ENCODE measurements at regions not wholly inside any gene's neighbourhood (a gene's known extent, or its start where the extent isn't known, plus 50 kb on each side); places are given as distances from the start of the nearest gene placed in this dataset.
A peak's percentile ranks its signal among the peaks of the same experiment; 100 is the strongest.

GRCh38 chr2:220276741-220277444 lies 649.5 kb downstream of the SLC4A3 start:
- Histone ChIP-seq H3K9ac (ENCODE audit: insufficient read depth in 1 of 2, low read length in 2 of 2) (no peak overlapping the region), H3K27me3 (ENCODE audit: control insufficient read depth in 3 of 3, insufficient read depth in 3 of 3, low read length in 2 of 3) (no peaks in the 10 kb centered on the region), H3K36me3 (ENCODE audit: control insufficient read depth in 4 of 4, insufficient read depth in 4 of 4, low read length in 4 of 4) (no peaks in the 10 kb centered on the region), H3K27ac (ENCODE audit: low read depth in 1 of 2, low read length in 1 of 2) (no peak overlapping the region), H3K9me3 (ENCODE audit: control insufficient read depth in 4 of 4, insufficient read depth in 3 of 4, low read length in 3 of 4) (no peaks in the 10 kb centered on the region), H3K4me1 (ENCODE audit: control insufficient read depth in 5 of 5, insufficient read depth in 5 of 5, low read length in 5 of 5) (peaks cover 0 to 25% (median 0%) of the 10 kb centered on the region in 5 donors), H3K4me3 (no peak overlapping the region)
- no peak for TF ChIP-seq CTCF (IDR thresholded peaks at IDR 0.05; ENCODE audit: control extremely low read depth, extremely low read depth)
- peak; percentile 14 for ATAC-seq (ENCODE audit: insufficient read depth, low FRiP score)
- no peak for DNase-seq
- WGBS, 2 donors: 75 to 78% methylated on average over 2 of the region's 2 CpGs

GRCh38 chr2:220277445-220277975 lies 650.1 kb downstream of the SLC4A3 start:
- ATAC-seq (ENCODE audit: insufficient read depth, low FRiP score): peak; percentile 54
- no peak for TF ChIP-seq CTCF (IDR thresholded peaks at IDR 0.05; ENCODE audit: control extremely low read depth, extremely low read depth)
- 50 to 74% methylated on average over 3 of the region's 3 CpGs for WGBS, 2 donors

GRCh38 chr2:220278022-220278421 lies 650.6 kb downstream of the SLC4A3 start:
- Histone ChIP-seq H3K27me3 (ENCODE audit: control insufficient read depth in 3 of 3, insufficient read depth in 3 of 3, low read length in 2 of 3) (no peaks in the 10 kb centered on the region), H3K9ac (ENCODE audit: insufficient read depth in 1 of 2, low read length in 2 of 2) (no peak overlapping the region), H3K4me3 (no peak overlapping the region), H3K4me1 (ENCODE audit: control insufficient read depth in 5 of 5, insufficient read depth in 5 of 5, low read length in 5 of 5) (peaks cover 0 to 21% (median 0%) of the 10 kb centered on the region in 5 donors), H3K36me3 (ENCODE audit: control insufficient read depth in 4 of 4, insufficient read depth in 4 of 4, low read length in 4 of 4) (no peaks in the 10 kb centered on the region), H3K9me3 (ENCODE audit: control insufficient read depth in 4 of 4, insufficient read depth in 3 of 4, low read length in 3 of 4) (no peaks in the 10 kb centered on the region), H3K27ac (ENCODE audit: low read depth in 1 of 2, low read length in 1 of 2) (peak overlapping the region in 1 of 2 donors; percentile 31)
- no peak for TF ChIP-seq CTCF (IDR thresholded peaks at IDR 0.05; ENCODE audit: control extremely low read depth, extremely low read depth)
- DNase-seq (no peak), ATAC-seq (ENCODE audit: insufficient read depth, low FRiP score) (no peak)
- WGBS, 2 donors: 33 to 35% methylated on average over 2 of the region's 2 CpGs

More at GRCh38 chr2:220277445-220277975, 650.1 kb downstream of the SLC4A3 start:
- peak in 2 of 3 donors; percentile 49 to 53 for DNase-seq
- Histone ChIP-seq H3K27me3 (ENCODE audit: control insufficient read depth in 3 of 3, insufficient read depth in 3 of 3, low read length in 2 of 3) (no peaks in the 10 kb centered on the region), H3K4me1 (ENCODE audit: control insufficient read depth in 5 of 5, insufficient read depth in 5 of 5, low read length in 5 of 5) (peaks cover 0 to 25% (median 0%) of the 10 kb centered on the region in 5 donors), H3K9me3 (ENCODE audit: control insufficient read depth in 4 of 4, insufficient read depth in 3 of 4, low read length in 3 of 4) (no peaks in the 10 kb centered on the region), H3K9ac (ENCODE audit: insufficient read depth in 1 of 2, low read length in 2 of 2) (no peak overlapping the region), H3K27ac (ENCODE audit: low read depth in 1 of 2, low read length in 1 of 2) (no peak overlapping the region), H3K4me3 (no peak overlapping the region), H3K36me3 (ENCODE audit: control insufficient read depth in 4 of 4, insufficient read depth in 4 of 4, low read length in 4 of 4) (no peaks in the 10 kb centered on the region)

All from lung (tissue), 11 donors.